ENCODE measurements at regions not wholly inside any gene's neighbourhood (a gene's known extent, or its start where the extent isn't known, plus 50 kb on each side); places are given as distances from the start of the nearest gene placed in this dataset.
A peak's percentile ranks its signal among the peaks of the same experiment; 100 is the strongest.

DNA sequence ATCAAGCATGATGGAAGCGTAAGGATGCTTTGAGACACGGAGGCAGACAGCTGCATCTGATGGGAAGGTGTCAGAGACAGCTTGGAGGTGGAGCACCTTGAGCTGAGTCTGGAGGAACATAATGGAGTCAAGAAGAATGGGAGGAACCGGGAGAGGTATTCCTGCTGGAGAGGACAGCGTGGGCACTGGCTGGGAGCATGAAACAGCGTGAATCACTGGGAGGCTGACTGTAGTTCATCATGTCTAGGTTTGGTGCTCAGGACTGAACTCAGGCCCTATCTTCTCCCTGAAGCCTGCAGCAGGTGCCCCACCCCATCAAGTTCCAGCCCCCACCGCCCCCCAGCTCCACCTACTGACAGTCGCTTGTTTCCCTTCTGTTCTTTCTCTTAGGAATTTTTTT lies 98.6 kb downstream of the TMEM17 start:
- H4K91ac ChIP-seq (ENCODE audit: low read depth, low read length), result no peak overlapping the region
- no peaks in the 10 kb centered on the region for H3K27me3 ChIP-seq (ENCODE audit: insufficient read depth, low read length)
- H3K79me2 ChIP-seq (ENCODE audit: control insufficient read depth, insufficient read depth, low read length, poor library complexity), result no peaks in the 10 kb centered on the region
- no peak overlapping the region for H4K12ac ChIP-seq (ENCODE audit: low read depth, low read length)
- H3K4me2 ChIP-seq (ENCODE audit: low read length), result no peak overlapping the region
- H3K4me3 ChIP-seq (ENCODE audit: low read depth, low read length), result no peak overlapping the region
- H3K9ac ChIP-seq (ENCODE audit: low read length), result no peak overlapping the region
- no peaks in the 10 kb centered on the region for H3K9me3 ChIP-seq (ENCODE audit: insufficient read depth, low read depth, low read length)
- no peak overlapping the region for H2BK120ac ChIP-seq (ENCODE audit: insufficient read depth, low read length, poor library complexity)
- peaks cover 24 to 27% of the 10 kb centered on the region in 2 experiments for H3K4me1 ChIP-seq (ENCODE audit: control insufficient read depth in 1 of 2, insufficient read depth in 2 of 2, low read length in 2 of 2)
- H3K36me3 ChIP-seq (ENCODE audit: control insufficient read depth in 1 of 2, insufficient read depth in 2 of 2, low read length in 2 of 2), result no peaks in the 10 kb centered on the region
- H2AK5ac ChIP-seq (ENCODE audit: low read length), result peak overlapping the region; percentile 38
- H2BK12ac ChIP-seq (ENCODE audit: low read length), result peak overlapping the region; percentile 30
- no peak overlapping the region for H3K4ac ChIP-seq (ENCODE audit: low read depth, low read length)
- no peak overlapping the region for H3K18ac ChIP-seq (ENCODE audit: low read length)
- H3K23ac ChIP-seq (ENCODE audit: low read length), result no peak overlapping the region
- H2BK5ac ChIP-seq (ENCODE audit: low read depth, low read length, poor library complexity), result no peak overlapping the region
- H3K14ac ChIP-seq (ENCODE audit: low read length), result no peak overlapping the region
- DNase-seq, result no peak
- H3K27ac ChIP-seq (ENCODE audit: low read depth, low read length), result no peak overlapping the region
- no CpG with 5 or more reads among the region's 7 CpGs for WGBS (ENCODE audit: extremely low coverage, insufficient coverage, insufficient read length)
- no peak overlapping the region for H2AFZ ChIP-seq (ENCODE audit: insufficient read depth, low read length, poor library complexity)
- H4K8ac ChIP-seq (ENCODE audit: low read depth, low read length), result no peak overlapping the region
- peaks cover 21% of the 10 kb centered on the region for H3K79me1 ChIP-seq (ENCODE audit: low read length)

DNA sequence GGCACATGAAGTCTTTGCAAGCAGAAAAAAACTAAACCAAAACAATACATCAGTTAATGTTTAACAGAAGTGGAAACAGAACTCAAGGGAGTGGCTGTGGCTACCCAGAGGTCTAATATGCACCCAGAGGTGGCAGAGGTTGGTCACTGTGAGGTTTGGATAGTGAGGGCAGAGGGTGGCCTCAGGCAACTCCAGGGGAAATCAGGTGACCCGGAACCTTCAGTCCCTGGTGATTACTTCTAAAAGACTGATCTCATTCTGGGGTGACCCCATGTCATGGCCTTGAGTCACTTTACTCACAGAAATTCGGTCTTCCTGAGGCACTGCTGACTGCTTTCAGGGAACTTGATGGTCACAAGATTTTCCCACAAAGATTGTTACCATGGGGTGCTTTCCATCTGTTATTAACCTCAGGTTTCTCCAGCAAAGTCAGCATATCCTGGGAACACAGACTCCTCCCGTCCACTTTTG lies 99.4 kb downstream of the TMEM17 start:
- Histone ChIP-seq H2AK5ac (ENCODE audit: low read length) (no peak overlapping the region), H3K4me3 (ENCODE audit: low read depth, low read length) (no peak overlapping the region), H3K27me3 (ENCODE audit: insufficient read depth, low read length) (no peaks in the 10 kb centered on the region), H3K4me2 (ENCODE audit: low read length) (no peak overlapping the region), H3K27ac (ENCODE audit: low read depth, low read length) (no peak overlapping the region), H3K9ac (ENCODE audit: low read length) (no peak overlapping the region), H3K4ac (ENCODE audit: low read depth, low read length) (no peak overlapping the region), H2BK12ac (ENCODE audit: low read length) (no peak overlapping the region), H3K79me1 (ENCODE audit: low read length) (peaks cover 17% of the 10 kb centered on the region), H3K36me3 (ENCODE audit: control insufficient read depth in 1 of 2, insufficient read depth in 2 of 2, low read length in 2 of 2) (no peaks in the 10 kb centered on the region), H2AFZ (ENCODE audit: insufficient read depth, low read length, poor library complexity) (no peak overlapping the region), H3K4me1 (ENCODE audit: control insufficient read depth in 1 of 2, insufficient read depth in 2 of 2, low read length in 2 of 2) (peaks cover 24 to 27% of the 10 kb centered on the region in 2 experiments), H3K79me2 (ENCODE audit: control insufficient read depth, insufficient read depth, low read length, poor library complexity) (no peaks in the 10 kb centered on the region), H4K12ac (ENCODE audit: low read depth, low read length) (no peak overlapping the region), H2BK120ac (ENCODE audit: insufficient read depth, low read length, poor library complexity) (no peak overlapping the region), H3K18ac (ENCODE audit: low read length) (no peak overlapping the region), H2BK5ac (ENCODE audit: low read depth, low read length, poor library complexity) (no peak overlapping the region), H4K8ac (ENCODE audit: low read depth, low read length) (no peak overlapping the region), H3K9me3 (ENCODE audit: insufficient read depth, low read depth, low read length) (no peaks in the 10 kb centered on the region), H3K23ac (ENCODE audit: low read length) (no peak overlapping the region), H4K91ac (ENCODE audit: low read depth, low read length) (no peak overlapping the region), H3K14ac (ENCODE audit: low read length) (no peak overlapping the region)
- peak; percentile 22 to 41 for DNase-seq
- no CpG with 5 or more reads among the region's 3 CpGs for WGBS (ENCODE audit: extremely low coverage, insufficient coverage, insufficient read length)

- Histone ChIP-seq H2BK120ac (ENCODE audit: insufficient read depth, low read length, poor library complexity) (no peak overlapping the region), H3K27ac (ENCODE audit: low read depth, low read length) (no peak overlapping the region), H3K23ac (ENCODE audit: low read length) (no peak overlapping the region), H3K9me3 (ENCODE audit: insufficient read depth, low read depth, low read length) (no peaks in the 10 kb centered on the region), H4K8ac (ENCODE audit: low read depth, low read length) (no peak overlapping the region), H3K79me2 (ENCODE audit: control insufficient read depth, insufficient read depth, low read length, poor library complexity) (no peaks in the 10 kb centered on the region), H2AK5ac (ENCODE audit: low read length) (no peak overlapping the region), H3K18ac (ENCODE audit: low read length) (no peak overlapping the region), H3K4ac (ENCODE audit: low read depth, low read length) (no peak overlapping the region), H3K27me3 (ENCODE audit: insufficient read depth, low read length) (no peaks in the 10 kb centered on the region), H3K4me3 (ENCODE audit: low read depth, low read length) (no peak overlapping the region), H2AFZ (ENCODE audit: insufficient read depth, low read length, poor library complexity) (no peak overlapping the region), H3K36me3 (ENCODE audit: control insufficient read depth in 1 of 2, insufficient read depth in 2 of 2, low read length in 2 of 2) (no peaks in the 10 kb centered on the region), H3K4me1 (ENCODE audit: control insufficient read depth in 1 of 2, insufficient read depth in 2 of 2, low read length in 2 of 2) (peaks cover 15% of the 10 kb centered on the region in 2 experiments), H3K79me1 (ENCODE audit: low read length) (peaks cover 6% of the 10 kb centered on the region), H4K91ac (ENCODE audit: low read depth, low read length) (peak overlapping the region; percentile 35), H3K4me2 (ENCODE audit: low read length) (no peak overlapping the region), H2BK5ac (ENCODE audit: low read depth, low read length, poor library complexity) (no peak overlapping the region), H4K12ac (ENCODE audit: low read depth, low read length) (no peak overlapping the region), H2BK12ac (ENCODE audit: low read length) (peak overlapping the region; percentile 65), H3K14ac (ENCODE audit: low read length) (no peak overlapping the region), H3K9ac (ENCODE audit: low read length) (no peak overlapping the region)
- no CpG with 5 or more reads among the region's 5 CpGs for WGBS (ENCODE audit: extremely low coverage, insufficient coverage, insufficient read length)
- DNase-seq, result no peak
Measured at GRCh38 chr2:62404913-62405312, 101.1 kb downstream of the TMEM17 start.

DNA sequence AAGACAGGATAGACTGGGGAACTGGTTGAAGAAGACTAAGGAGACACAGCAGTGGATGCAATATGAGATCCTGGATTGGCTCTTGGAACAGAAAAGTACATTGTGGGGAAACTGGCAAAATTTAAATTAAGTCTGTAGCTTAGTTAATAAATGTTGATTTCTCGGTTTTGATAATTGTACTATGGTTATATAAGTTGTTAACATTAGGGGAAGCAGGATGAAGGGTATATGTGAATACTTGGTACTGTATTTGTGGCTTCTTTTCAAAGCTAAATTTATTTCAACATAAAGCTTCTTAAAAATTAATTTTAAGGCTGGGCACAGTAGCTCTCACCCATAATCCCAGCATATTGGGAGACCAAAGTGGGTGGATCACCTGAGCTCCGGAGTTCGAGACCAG lies 103.8 kb downstream of the TMEM17 start:
- no peaks in the 10 kb centered on the region for H3K4me1 ChIP-seq (ENCODE audit: control insufficient read depth in 1 of 2, insufficient read depth in 2 of 2, low read length in 2 of 2)
- DNase-seq, result no peak
- H3K79me2 ChIP-seq (ENCODE audit: control insufficient read depth, insufficient read depth, low read length, poor library complexity), result no peaks in the 10 kb centered on the region
- H3K9me3 ChIP-seq (ENCODE audit: insufficient read depth, low read depth, low read length), result no peaks in the 10 kb centered on the region
- no peak overlapping the region for H2AFZ ChIP-seq (ENCODE audit: insufficient read depth, low read length, poor library complexity)
- no peak overlapping the region for H3K4me3 ChIP-seq (ENCODE audit: low read depth, low read length)
- no peak overlapping the region for H2AK5ac ChIP-seq (ENCODE audit: low read length)
- H3K14ac ChIP-seq (ENCODE audit: low read length), result no peak overlapping the region
- H3K4ac ChIP-seq (ENCODE audit: low read depth, low read length), result no peak overlapping the region
- no peak overlapping the region for H2BK5ac ChIP-seq (ENCODE audit: low read depth, low read length, poor library complexity)
- no peak overlapping the region for H2BK12ac ChIP-seq (ENCODE audit: low read length)
- no peaks in the 10 kb centered on the region for H3K27me3 ChIP-seq (ENCODE audit: insufficient read depth, low read length)
- H3K79me1 ChIP-seq (ENCODE audit: low read length), result no peaks in the 10 kb centered on the region
- H3K36me3 ChIP-seq (ENCODE audit: control insufficient read depth in 1 of 2, insufficient read depth in 2 of 2, low read length in 2 of 2), result no peaks in the 10 kb centered on the region
- no peak overlapping the region for H2BK120ac ChIP-seq (ENCODE audit: insufficient read depth, low read length, poor library complexity)
- H3K4me2 ChIP-seq (ENCODE audit: low read length), result no peak overlapping the region
- no peak overlapping the region for H4K12ac ChIP-seq (ENCODE audit: low read depth, low read length)
- H4K91ac ChIP-seq (ENCODE audit: low read depth, low read length), result no peak overlapping the region
- H3K27ac ChIP-seq (ENCODE audit: low read depth, low read length), result no peak overlapping the region
- WGBS (ENCODE audit: extremely low coverage, insufficient coverage, insufficient read length), result no CpG with 5 or more reads among the region's 3 CpGs
- H3K9ac ChIP-seq (ENCODE audit: low read length), result no peak overlapping the region
- no peak overlapping the region for H3K18ac ChIP-seq (ENCODE audit: low read length)
- H3K23ac ChIP-seq (ENCODE audit: low read length), result no peak overlapping the region
- H4K8ac ChIP-seq (ENCODE audit: low read depth, low read length), result no peak overlapping the region

Data from trophoblast cell (in vitro differentiated cells and primary cell).